IMR-90 (cell line): ENCODE measurements at regions not wholly inside any gene's neighbourhood (a gene's known extent, or its start where the extent isn't known, plus 50 kb on each side); places are given as distances from the start of the nearest gene placed in this dataset.

Source experiments
- BHLHE40 ChIP-seq: fragments of 150-350 bp; IDR thresholded peaks from 2 replicates; pipeline ENCODE4 v1.6.1; 2016; ENCODE audit warnings: mild to moderate bottlenecking, low read depth, low read length
- CEBPB ChIP-seq: IDR thresholded peaks from 2 replicates; pipeline ENCODE4 v1.6.1; 2012; ENCODE audit warnings: low read depth, low read length, improper control_type of control experiment
- CHD1 ChIP-seq: IDR thresholded peaks from 2 replicates; pipeline ENCODE4 v1.6.1; 2012; ENCODE audit warnings: low read depth, low read length, improper control_type of control experiment
- MAFK ChIP-seq: IDR thresholded peaks from 2 replicates; pipeline ENCODE4 v1.6.1; 2012; ENCODE audit warnings: low read depth, low read length, improper control_type of control experiment
- MXI1 ChIP-seq: IDR thresholded peaks from 2 replicates; pipeline ENCODE4 v1.6.1; 2012; ENCODE audit warnings: low read depth, mild to moderate bottlenecking, low read length, moderate library complexity, borderline replicate concordance
- NFE2L2 ChIP-seq: fragments of 150-350 bp; IDR thresholded peaks from 2 replicates; pipeline ENCODE4 v1.6.1; 2016; ENCODE audit warnings: low read depth, mild to moderate bottlenecking, low read length
- POLR2A ChIP-seq: IDR thresholded peaks from 2 replicates; pipeline ENCODE4 v1.6.1; 2012; ENCODE audit warnings: mild to moderate bottlenecking, low read depth, low read length
- RAD21 ChIP-seq: IDR thresholded peaks from 2 replicates; pipeline ENCODE4 v1.6.1; 2012; ENCODE audit warnings: low read length, improper control_type of control experiment
- RCOR1 ChIP-seq: IDR thresholded peaks from 2 replicates; pipeline ENCODE4 v1.6.1; 2012; ENCODE audit warnings: mild to moderate bottlenecking, low read length, improper control_type of control experiment; ENCODE audit not compliant: insufficient replicate concordance
- RFX5 ChIP-seq: IDR thresholded peaks from 2 replicates; pipeline ENCODE4 v1.8.0; 2012; ENCODE audit warnings: low read depth, mild to moderate bottlenecking, low read length, moderate library complexity
- USF2 ChIP-seq: fragments of 150-350 bp; IDR thresholded peaks from 2 replicates; pipeline ENCODE4 v1.6.1; 2017; ENCODE audit warnings: mild to moderate bottlenecking, antibody characterized with exemption, low read length, low read depth
- TF ChIP-seq, protein P1 (sequence below): conservative IDR thresholded peaks from 2 replicates; pipeline ENCODE4 v1.5.1; 2012; ENCODE audit warnings: mild to moderate bottlenecking, low read depth, low read length, improper control_type of control experiment

DNA sequence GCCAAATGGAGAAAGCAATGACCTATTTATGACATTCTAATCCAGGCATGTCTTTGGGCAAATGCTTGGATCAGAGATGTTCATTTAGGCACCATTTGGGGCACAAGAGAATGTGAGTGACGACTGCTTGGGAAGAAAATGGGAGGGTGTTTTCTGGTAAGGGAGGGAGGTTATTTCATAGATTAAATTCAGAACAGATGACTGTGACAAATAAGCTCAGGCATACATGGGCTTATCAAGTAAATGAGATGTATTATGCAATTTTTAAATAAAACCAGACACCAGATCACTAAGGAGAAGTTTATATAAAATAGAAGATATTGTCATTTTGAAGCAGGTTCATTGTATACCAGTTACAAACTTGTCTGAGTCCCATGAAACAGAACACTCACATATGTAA lies 71.4 kb upstream of the UGT8 start:
- TF ChIP-seq, protein P1, sequence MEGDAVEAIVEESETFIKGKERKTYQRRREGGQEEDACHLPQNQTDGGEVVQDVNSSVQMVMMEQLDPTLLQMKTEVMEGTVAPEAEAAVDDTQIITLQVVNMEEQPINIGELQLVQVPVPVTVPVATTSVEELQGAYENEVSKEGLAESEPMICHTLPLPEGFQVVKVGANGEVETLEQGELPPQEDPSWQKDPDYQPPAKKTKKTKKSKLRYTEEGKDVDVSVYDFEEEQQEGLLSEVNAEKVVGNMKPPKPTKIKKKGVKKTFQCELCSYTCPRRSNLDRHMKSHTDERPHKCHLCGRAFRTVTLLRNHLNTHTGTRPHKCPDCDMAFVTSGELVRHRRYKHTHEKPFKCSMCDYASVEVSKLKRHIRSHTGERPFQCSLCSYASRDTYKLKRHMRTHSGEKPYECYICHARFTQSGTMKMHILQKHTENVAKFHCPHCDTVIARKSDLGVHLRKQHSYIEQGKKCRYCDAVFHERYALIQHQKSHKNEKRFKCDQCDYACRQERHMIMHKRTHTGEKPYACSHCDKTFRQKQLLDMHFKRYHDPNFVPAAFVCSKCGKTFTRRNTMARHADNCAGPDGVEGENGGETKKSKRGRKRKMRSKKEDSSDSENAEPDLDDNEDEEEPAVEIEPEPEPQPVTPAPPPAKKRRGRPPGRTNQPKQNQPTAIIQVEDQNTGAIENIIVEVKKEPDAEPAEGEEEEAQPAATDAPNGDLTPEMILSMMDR = no peak
- TF ChIP-seq MXI1 = no peak
- no peak for TF ChIP-seq RCOR1
- no peak for TF ChIP-seq MAFK
- no peak for TF ChIP-seq POLR2A
- no peak for TF ChIP-seq BHLHE40
- TF ChIP-seq RAD21 = no peak
- TF ChIP-seq RFX5 = no peak
- TF ChIP-seq USF2 = no peak
- no peak for TF ChIP-seq CEBPB
- TF ChIP-seq NFE2L2 = no peak
- TF ChIP-seq CHD1 = no peak
